ENCODE measurements at regions not wholly inside any gene's neighbourhood (a gene's known extent, or its start where the extent isn't known, plus 50 kb on each side); places are given as distances from the start of the nearest gene placed in this dataset.

- in situ Hi-C loops (cut with MboI): no loop called here
- H3K9ac ChIP-seq (ENCODE audit: insufficient read depth in 1 of 2, low read depth in 2 of 2, low read length in 2 of 2): no peak overlapping the region
- 0% methylated on average over 1 of the region's 1 CpG for WGBS (ENCODE audit: insufficient coverage, low coverage, missing lambda C conversion rate)
- TF ChIP-seq KAT8 (IDR thresholded peaks at IDR 0.05; ENCODE audit: low read depth) (no peak), RAD21 (CRISPR knock-in tag; conservative IDR thresholded peaks at IDR 0.05 in 1 of 2, IDR thresholded peaks at IDR 0.05 in 1 of 2) (no peak), TCF7 (IDR thresholded peaks at IDR 0.05; ENCODE audit: borderline replicate concordance) (no peak), REST (IDR thresholded peaks at IDR 0.05; ENCODE audit: borderline replicate concordance) (no peak), REST (CRISPR knock-in tag; IDR thresholded peaks at IDR 0.05; ENCODE audit: low read depth) (no peak), ETV6 (IDR thresholded peaks at IDR 0.05; ENCODE audit: borderline replicate concordance in 1 of 2, low read depth in 2 of 2, low read length in 1 of 2) (no peak), ETV6 (CRISPR knock-in tag; IDR thresholded peaks at IDR 0.05; ENCODE audit: borderline replicate concordance) (no peak), CHAMP1 (IDR thresholded peaks at IDR 0.05) (no peak), BRF1 (IDR thresholded peaks at IDR 0.05; ENCODE audit: borderline replicate concordance, extremely low read depth, insufficient read length) (no peak), FOXA3 (CRISPR knock-in tag; conservative IDR thresholded peaks at IDR 0.05 in 1 of 2, IDR thresholded peaks at IDR 0.05 in 1 of 2) (no peak), ZNF398 (CRISPR knock-in tag; IDR thresholded peaks at IDR 0.05) (no peak)
Measured at GRCh38 chr6:116990679-116991078, 113.6 kb downstream of the RFX6 start.

More at GRCh38 chr6:116990679-116991078, 113.6 kb downstream of the RFX6 start:
- no peak for FAIRE-seq
- H2AFZ ChIP-seq (ENCODE audit: low read depth, low read length): no peak overlapping the region
- no peaks in the 10 kb centered on the region for H3K27me3 ChIP-seq (ENCODE audit: control insufficient read depth in 2 of 2, insufficient read depth in 2 of 2, low read length in 2 of 2)
- no peaks in the 10 kb centered on the region for H3K79me2 ChIP-seq (ENCODE audit: control insufficient read depth, insufficient read depth, low read length)
- no peak for ATAC-seq
- no peaks in the 10 kb centered on the region for H3K9me1 ChIP-seq (ENCODE audit: control insufficient read depth, insufficient read depth, low read length)
- H3K4me2 ChIP-seq (ENCODE audit: insufficient read depth, low read length): no peak overlapping the region
- no peak for DNase-seq (ENCODE audit: extremely low read depth in 1 of 4, low spot score in 3 of 4)
- ChIA-PET CTCF (ENCODE audit: low intra/inter-chr PET ratio) (no interaction called here), POLR2A (no interaction called here)
- H3K4me3 ChIP-seq: no peak overlapping the region
- H3K9me3 ChIP-seq (replicated peaks; ENCODE audit: control insufficient read depth, insufficient read depth, low read depth, low read length): no peaks in the 10 kb centered on the region
- H3K4me1 ChIP-seq (replicated peaks in 1 of 2; ENCODE audit: control insufficient read depth in 2 of 2, insufficient read depth in 2 of 2, low read length in 2 of 2): no peaks in the 10 kb centered on the region
- H4K20me1 ChIP-seq (replicated peaks; ENCODE audit: control insufficient read depth, insufficient read depth, low read length): no peaks in the 10 kb centered on the region
- H3K27ac ChIP-seq (ENCODE audit: extremely low read depth, low read depth, low read length): no peak overlapping the region
- BruUV-seq (replicated peaks): no TSS peak
- intact Hi-C loops (cut with micrococcal nuclease): no loop called here
- H3K36me3 ChIP-seq (ENCODE audit: control insufficient read depth, insufficient read depth, low read length): no peaks in the 10 kb centered on the region
